ENCODE measurements at regions not wholly inside any gene's neighbourhood (a gene's known extent, or its start where the extent isn't known, plus 50 kb on each side); places are given as distances from the start of the nearest gene placed in this dataset.

GRCh38 chr10:94194256-94194655, 168.5 kb downstream of the NOC3L start:
- no peak for DNase-seq

DNA sequence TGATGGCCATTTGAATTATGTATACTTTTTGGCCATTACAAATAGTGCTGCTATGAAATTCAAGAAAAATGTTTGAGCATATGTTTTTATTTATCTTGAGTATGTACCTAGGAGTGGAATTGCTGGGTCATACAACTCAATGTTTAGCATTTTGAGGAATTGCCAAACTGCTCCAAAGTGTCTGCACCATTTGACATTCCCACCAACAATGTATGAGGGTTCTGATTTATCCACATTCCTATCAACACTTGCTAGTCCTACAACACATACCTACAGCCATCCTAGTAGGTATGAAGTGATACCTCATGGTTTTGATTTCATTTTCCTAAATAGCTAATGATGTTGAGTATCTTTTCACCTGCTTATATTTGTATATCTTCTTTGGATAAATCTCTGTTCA, 165.5 kb downstream of the NOC3L start:
- no peak for DNase-seq

DNA sequence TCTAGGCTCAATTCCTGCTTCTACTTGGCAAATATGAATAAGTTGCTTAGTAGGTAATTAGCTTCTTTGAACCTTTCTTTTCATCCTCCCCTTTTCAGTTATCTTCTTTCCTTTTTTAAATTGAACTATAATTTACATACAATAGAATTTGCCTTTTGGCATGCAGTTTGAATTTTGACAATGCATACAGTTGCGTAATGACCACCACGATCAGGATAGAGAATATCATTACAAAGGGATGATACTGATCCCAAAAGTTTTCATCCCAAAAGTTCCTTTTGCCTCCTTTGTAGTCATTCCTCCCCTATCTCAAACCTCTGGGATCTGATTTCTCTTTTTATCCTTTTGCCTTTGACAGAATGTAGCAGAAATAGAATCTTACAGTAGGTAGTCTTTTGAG, 164.4 kb downstream of the NOC3L start:
- no peak for DNase-seq

GRCh38 chr10:94199565-94199964, 163.2 kb downstream of the NOC3L start:
- DNase-seq = no peak

DNA sequence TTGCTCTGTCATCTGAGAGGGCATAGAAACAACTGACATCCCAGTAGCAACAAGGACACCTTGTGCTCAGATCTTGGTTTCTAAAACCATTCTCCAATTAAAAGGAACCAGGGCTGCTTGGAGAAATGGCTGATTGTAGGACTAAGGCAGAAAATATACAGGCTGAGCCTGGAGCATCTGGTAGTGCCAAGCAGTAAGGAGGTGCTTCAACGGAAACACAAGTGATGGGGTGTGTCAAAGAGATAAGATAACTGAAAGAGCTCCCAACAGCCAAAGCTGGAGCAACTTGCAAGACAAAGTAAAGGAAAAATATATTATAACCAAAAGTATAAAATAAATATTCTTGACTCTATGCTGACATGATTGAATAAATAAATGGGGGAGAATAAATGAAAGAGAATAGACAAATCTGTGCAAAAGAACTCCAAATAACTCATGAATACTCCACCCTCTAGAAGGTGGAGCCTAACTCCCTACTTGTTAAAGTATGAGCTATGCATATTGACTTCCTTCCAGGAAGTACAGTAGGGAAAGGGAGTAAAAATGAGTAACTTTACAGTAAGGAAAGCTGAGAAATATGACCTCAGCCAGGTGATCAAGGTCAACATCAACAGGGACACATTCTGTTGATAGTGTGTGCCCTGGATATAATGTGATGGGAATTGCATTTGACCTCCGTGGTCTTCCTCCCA, 162.4 kb downstream of the NOC3L start:
- DNase-seq = no peak

GRCh38 chr10:94205396-94205831, 157.3 kb downstream of the NOC3L start:
- DNase-seq = no peak

GRCh38 chr10:94206176-94206575, 156.6 kb downstream of the NOC3L start:
- DNase-seq = no peak

DNA sequence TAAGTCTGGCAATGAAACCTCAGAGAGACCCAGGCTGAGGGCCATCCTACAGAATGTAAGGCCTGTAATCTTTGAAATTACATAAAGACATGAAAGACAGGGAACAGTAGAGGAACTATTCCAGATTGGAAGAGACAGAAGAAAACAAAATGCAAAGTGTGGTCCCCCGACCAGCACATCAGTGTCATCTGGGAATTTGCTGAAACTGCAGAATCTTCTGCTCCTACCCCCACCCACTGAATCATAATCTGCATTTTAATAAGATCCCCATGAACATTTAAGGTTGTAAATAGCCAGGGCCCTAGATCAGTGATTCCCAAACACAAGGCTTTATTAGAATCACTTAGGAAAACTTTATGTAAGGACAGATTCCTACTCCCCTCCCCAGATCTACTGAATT, 154.4 kb downstream of the NOC3L start:
- no peak for DNase-seq

DNA sequence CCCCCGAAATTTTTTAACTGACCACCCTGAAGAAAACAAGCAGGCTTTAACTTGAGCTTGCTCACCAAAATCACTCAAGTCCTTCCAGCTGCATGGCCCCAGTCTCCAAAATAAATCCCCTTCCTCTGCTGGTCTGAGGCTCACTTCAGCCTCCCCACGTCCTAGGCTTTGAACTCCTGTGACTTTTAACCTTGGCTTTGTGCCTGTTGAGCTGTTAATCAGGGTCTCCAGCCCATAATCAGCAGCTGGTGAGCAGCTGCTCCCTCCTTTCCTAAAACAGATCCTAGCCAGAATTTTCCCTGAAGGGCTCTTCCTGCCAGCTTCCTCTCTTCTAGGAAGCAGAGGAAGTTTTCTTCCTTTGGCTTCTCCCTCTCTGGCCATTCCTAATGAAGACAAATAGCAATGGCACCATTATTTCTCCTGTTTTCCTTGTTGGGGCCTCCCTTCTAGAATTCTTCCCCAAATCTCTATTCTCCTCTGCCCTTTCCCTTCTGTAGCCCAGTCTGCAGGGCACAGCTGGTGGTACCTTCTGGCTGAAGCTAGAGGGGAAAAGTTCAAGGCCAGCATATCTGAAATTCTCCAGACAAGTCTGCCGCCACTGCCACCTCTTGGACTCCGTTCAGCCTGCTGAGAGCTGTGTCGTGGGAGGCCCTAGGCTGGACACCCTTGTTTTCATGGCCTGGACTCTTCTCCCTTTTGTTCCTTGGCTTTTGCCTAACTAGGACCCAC, 152.1 kb downstream of the NOC3L start:
- peak; percentile 39 for DNase-seq

GRCh38 chr10:94211169-94211510, 151.6 kb downstream of the NOC3L start:
- DNase-seq = no peak

- no peak for DNase-seq
Measured at GRCh38 chr10:94213001-94213530, 149.7 kb downstream of the NOC3L start.

- DNase-seq = no peak
Measured at GRCh38 chr10:94213980-94214379, 148.8 kb downstream of the NOC3L start.

DNA sequence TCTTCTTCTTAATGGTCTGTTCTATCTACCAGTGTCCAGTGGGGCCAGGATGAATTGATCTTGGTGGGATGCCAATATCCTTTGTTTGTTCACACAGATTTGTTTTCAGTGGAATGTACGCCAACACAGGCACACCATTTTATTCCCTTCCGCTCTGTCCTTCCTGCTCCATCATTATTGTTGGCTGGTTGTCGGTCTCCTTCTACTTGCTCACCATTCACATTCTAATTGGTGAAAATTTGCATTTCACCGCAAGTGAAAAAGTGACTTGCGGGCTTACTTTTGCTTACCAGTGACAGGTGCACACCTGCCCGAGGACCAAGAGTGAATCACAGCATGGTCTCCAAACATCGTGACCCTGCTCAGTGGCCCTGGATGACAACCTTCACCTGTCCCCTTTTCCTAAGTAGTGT, 148.3 kb downstream of the NOC3L start:
- no peak for DNase-seq

GRCh38 chr10:94216201-94216600, 146.5 kb downstream of the NOC3L start:
- DNase-seq = no peak

DNA sequence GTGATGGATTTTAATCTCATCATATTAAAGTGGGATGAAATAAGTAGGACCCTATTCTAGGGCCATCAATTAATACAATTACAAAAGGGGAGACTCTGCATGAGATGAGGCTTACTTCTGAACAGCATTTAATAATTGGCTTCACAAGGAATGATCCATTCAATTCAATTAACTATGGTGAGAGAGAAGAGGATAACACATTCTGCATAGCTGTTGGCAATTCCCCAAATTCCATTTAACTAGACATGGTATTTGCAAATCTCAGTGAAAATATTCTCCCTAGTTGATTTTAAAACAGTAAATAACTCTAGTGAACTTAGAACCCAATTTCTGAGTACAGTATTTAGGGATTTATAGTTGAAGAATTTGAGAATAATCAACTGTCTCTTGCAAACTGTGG, 145.3 kb downstream of the NOC3L start:
- DNase-seq = no peak

- no peak for DNase-seq
Measured at GRCh38 chr10:94218493-94219183, 144.1 kb downstream of the NOC3L start.

GRCh38 chr10:94219829-94220228, 142.9 kb downstream of the NOC3L start:
- no peak for DNase-seq

GRCh38 chr10:94220717-94221116, 142.0 kb downstream of the NOC3L start:
- DNase-seq = no peak

DNA sequence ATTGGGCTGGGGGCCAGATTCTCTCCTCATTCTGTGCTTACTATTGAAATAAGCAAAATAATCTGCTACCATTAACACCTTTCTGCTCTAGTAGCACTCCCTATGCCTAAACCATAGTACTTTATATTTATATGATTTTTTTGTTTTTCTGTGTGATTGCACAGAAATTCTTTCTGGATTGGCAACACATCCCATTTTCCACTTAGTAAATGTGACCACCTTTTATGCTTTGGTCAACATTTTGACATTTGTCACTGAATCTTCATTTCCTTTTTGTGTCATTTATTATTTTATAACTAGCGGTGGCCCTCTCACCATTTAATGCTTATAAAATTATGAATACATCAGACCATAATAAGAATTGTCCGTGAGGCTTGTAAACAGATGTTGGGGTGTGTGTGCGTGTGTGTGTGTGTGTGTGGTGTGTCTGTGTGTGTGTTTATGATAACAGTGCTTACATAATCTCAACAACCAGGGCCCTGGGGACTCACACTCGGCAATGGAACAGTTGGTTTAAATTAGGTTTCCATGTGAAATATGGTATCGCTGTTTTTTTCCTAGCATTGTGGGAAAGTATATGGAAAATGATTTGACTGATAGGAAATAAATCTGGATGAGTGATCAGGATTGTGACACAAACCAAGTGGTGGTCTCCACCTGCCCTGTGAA, 138.9 kb downstream of the NOC3L start:
- DNase-seq = no peak

GRCh38 chr10:94224656-94225055, 138.1 kb downstream of the NOC3L start:
- no peak for DNase-seq

GRCh38 chr10:94225589-94225988, 137.2 kb downstream of the NOC3L start:
- DNase-seq = no peak

DNA sequence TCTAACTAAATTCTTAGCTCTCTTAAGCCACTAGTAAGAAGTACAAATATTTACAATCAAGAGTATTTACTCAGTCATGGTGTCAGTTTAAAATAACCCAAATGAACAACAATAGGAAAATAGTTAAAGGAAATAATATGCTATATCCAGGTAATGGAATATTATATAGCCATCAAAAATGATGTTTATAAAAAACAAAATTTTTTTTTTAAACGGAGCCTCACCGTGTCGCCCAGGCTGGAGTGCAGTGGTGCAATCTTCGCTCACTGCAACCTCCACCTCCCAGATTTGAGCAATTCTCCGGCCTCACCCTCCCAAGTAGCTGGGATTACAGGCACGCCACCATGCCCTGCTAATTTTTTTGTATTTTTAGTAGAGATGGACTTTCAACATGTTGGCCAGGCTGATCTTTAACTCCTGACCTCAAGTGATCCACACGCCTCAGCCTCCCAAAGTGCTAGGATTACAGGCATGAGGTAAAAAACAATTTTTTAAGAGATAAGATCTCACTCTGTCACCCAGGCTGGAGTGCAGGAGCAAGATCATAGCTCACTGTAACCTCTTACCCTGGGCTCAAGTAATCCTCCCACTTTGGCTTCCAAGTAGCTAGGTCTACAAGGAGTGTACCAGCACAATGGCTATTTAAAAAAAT, 132.5 kb downstream of the NOC3L start:
- DNase-seq = no peak
